ENCODE measurements at regions not wholly inside any gene's neighbourhood (a gene's known extent, or its start where the extent isn't known, plus 50 kb on each side); places are given as distances from the start of the nearest gene placed in this dataset.

DNA sequence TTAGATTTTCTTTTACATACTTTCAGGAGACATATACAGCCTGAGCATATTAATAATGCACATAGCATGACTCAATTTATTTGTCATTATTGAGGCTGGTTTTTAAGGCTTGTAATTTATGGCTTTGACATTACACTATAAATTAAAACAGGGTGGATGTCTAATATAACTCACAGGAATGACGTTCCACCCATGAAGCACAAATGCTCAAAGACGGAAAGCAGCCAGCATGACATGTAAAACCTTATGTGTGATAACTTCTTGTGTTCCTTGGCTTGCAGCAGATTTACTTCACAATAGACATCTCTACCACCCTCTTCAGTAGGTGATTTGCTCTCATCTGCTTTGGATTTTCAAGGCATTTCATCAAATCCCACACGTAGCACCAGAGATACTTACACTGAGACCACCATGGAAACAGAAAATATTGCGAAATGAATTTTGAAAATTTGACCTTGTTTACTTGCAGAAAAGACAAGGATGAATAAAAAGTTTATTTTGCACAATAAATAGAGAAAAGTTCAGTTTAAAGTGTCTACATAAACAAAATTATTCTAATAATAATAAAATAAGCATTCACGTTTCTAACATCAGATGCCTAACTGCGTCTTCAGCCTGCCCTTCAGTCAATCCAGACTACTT lies 64.7 kb upstream of the BTC start:
- TF ChIP-seq, protein P1, sequence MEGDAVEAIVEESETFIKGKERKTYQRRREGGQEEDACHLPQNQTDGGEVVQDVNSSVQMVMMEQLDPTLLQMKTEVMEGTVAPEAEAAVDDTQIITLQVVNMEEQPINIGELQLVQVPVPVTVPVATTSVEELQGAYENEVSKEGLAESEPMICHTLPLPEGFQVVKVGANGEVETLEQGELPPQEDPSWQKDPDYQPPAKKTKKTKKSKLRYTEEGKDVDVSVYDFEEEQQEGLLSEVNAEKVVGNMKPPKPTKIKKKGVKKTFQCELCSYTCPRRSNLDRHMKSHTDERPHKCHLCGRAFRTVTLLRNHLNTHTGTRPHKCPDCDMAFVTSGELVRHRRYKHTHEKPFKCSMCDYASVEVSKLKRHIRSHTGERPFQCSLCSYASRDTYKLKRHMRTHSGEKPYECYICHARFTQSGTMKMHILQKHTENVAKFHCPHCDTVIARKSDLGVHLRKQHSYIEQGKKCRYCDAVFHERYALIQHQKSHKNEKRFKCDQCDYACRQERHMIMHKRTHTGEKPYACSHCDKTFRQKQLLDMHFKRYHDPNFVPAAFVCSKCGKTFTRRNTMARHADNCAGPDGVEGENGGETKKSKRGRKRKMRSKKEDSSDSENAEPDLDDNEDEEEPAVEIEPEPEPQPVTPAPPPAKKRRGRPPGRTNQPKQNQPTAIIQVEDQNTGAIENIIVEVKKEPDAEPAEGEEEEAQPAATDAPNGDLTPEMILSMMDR (IDR thresholded peaks at IDR 0.05), result no peak
- no peak for TF ChIP-seq POLR2A (IDR thresholded peaks at IDR 0.05)
- TF ChIP-seq POLR2AphosphoS5 (IDR thresholded peaks at IDR 0.05; ENCODE audit: insufficient read depth in 1 of 2, low read depth in 1 of 2), result peak in 1 of 2 donors; percentile 22

All from vagina (tissue), 2 donors.